ENCODE measurements at regions not wholly inside any gene's neighbourhood (a gene's known extent, or its start where the extent isn't known, plus 50 kb on each side); places are given as distances from the start of the nearest gene placed in this dataset.

GRCh38 chr18:44181951-44182747, 498.5 kb upstream of the SETBP1 start:
- H3K36me3 Mint-ChIP-seq (ENCODE audit: low read depth, unreplicated experiment), result no peaks in the 10 kb centered on the region
- Histone ChIP-seq H3K27me3 (ENCODE audit: insufficient read depth, low read length) (no peaks in the 10 kb centered on the region), H3K36me3 (ENCODE audit: insufficient read depth, low read length) (no peaks in the 10 kb centered on the region), H3K27ac (ENCODE audit: low read depth, low read length) (no peak overlapping the region), H4K20me1 (ENCODE audit: insufficient read depth, low read length) (no peaks in the 10 kb centered on the region), H3K9me3 (ENCODE audit: insufficient read depth, low read depth, low read length) (no peaks in the 10 kb centered on the region), H3K9ac (ENCODE audit: low read length) (no peak overlapping the region), H2AFZ (ENCODE audit: low read depth, low read length) (no peak overlapping the region), H3K4me1 (ENCODE audit: insufficient read depth, low read length) (peaks cover 11% of the 10 kb centered on the region), H3K79me2 (ENCODE audit: insufficient read depth, low read length) (no peaks in the 10 kb centered on the region), H3K4me2 (ENCODE audit: low read length) (no peak overlapping the region), H3K4me3 (ENCODE audit: insufficient read depth, low read depth, low read length) (no peak overlapping the region)
- no peaks in the 10 kb centered on the region for H3K9me3 Mint-ChIP-seq (ENCODE audit: unreplicated experiment)
- TF ChIP-seq, protein P1, sequence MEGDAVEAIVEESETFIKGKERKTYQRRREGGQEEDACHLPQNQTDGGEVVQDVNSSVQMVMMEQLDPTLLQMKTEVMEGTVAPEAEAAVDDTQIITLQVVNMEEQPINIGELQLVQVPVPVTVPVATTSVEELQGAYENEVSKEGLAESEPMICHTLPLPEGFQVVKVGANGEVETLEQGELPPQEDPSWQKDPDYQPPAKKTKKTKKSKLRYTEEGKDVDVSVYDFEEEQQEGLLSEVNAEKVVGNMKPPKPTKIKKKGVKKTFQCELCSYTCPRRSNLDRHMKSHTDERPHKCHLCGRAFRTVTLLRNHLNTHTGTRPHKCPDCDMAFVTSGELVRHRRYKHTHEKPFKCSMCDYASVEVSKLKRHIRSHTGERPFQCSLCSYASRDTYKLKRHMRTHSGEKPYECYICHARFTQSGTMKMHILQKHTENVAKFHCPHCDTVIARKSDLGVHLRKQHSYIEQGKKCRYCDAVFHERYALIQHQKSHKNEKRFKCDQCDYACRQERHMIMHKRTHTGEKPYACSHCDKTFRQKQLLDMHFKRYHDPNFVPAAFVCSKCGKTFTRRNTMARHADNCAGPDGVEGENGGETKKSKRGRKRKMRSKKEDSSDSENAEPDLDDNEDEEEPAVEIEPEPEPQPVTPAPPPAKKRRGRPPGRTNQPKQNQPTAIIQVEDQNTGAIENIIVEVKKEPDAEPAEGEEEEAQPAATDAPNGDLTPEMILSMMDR (IDR thresholded peaks at IDR 0.05; ENCODE audit: insufficient read depth, low read depth, low read length), result no peak
- TF ChIP-seq EZH2 (IDR thresholded peaks at IDR 0.05; ENCODE audit: insufficient read depth, low read length), result no peak
- peaks cover 21% of the 10 kb centered on the region for H3K4me1 Mint-ChIP-seq (ENCODE audit: low read depth, unreplicated experiment)
- H3K27me3 Mint-ChIP-seq (ENCODE audit: low read depth, unreplicated experiment), result no peaks in the 10 kb centered on the region
- DNase-seq (ENCODE audit: low read depth) (no peak), FAIRE-seq (peak; percentile 45)
- H3K4me3 Mint-ChIP-seq (ENCODE audit: unreplicated experiment), result no peak overlapping the region
- H3K27ac Mint-ChIP-seq (ENCODE audit: unreplicated experiment), result no peak overlapping the region

DNA sequence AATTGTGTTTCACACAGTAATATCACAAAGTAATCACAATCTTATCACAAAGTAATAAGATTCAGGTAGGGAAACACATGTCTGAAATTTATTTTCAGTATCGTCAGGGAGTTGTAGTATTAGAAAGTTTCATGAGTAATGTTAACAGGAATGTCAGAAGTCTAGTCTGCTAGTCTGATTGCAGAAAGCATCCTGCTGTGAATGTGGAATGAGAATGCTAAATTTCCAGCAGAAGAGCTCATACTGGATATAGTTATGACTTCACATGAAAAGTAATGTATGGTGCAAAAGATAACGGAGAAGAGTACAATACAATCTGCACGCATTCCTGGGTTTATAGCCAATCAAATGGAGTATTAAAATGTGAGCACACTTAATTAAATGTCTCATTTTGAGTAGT, 494.7 kb upstream of the SETBP1 start:
- TF ChIP-seq, protein P1 (IDR thresholded peaks at IDR 0.05; ENCODE audit: insufficient read depth, low read depth, low read length), result no peak
- TF ChIP-seq EZH2 (IDR thresholded peaks at IDR 0.05; ENCODE audit: insufficient read depth, low read length), result no peak
- H3K36me3 ChIP-seq (ENCODE audit: insufficient read depth, low read length), result no peaks in the 10 kb centered on the region
- Mint-ChIP-seq H3K36me3 (ENCODE audit: low read depth, unreplicated experiment) (no peaks in the 10 kb centered on the region), H3K4me1 (ENCODE audit: low read depth, unreplicated experiment) (peaks cover 15% of the 10 kb centered on the region), H3K27me3 (ENCODE audit: low read depth, unreplicated experiment) (no peaks in the 10 kb centered on the region), H3K27ac (ENCODE audit: unreplicated experiment) (peak overlapping the region; percentile 54), H3K9me3 (ENCODE audit: unreplicated experiment) (no peaks in the 10 kb centered on the region), H3K4me3 (ENCODE audit: unreplicated experiment) (no peak overlapping the region)
- no peaks in the 10 kb centered on the region for H3K27me3 ChIP-seq (ENCODE audit: insufficient read depth, low read length)
- H4K20me1 ChIP-seq (ENCODE audit: insufficient read depth, low read length), result no peaks in the 10 kb centered on the region
- FAIRE-seq, result no peak
- H3K79me2 ChIP-seq (ENCODE audit: insufficient read depth, low read length), result no peaks in the 10 kb centered on the region
- H3K4me3 ChIP-seq (ENCODE audit: insufficient read depth, low read depth, low read length), result no peak overlapping the region
- H3K27ac ChIP-seq (ENCODE audit: low read depth, low read length), result peak overlapping the region; percentile 66
- peak; percentile 58 for DNase-seq (ENCODE audit: low read depth)
- no peak overlapping the region for H2AFZ ChIP-seq (ENCODE audit: low read depth, low read length)
- no peaks in the 10 kb centered on the region for H3K9me3 ChIP-seq (ENCODE audit: insufficient read depth, low read depth, low read length)
- H3K4me2 ChIP-seq (ENCODE audit: low read length), result peak overlapping the region; percentile 55
- H3K9ac ChIP-seq (ENCODE audit: low read length), result peak overlapping the region; percentile 21
- H3K4me1 ChIP-seq (ENCODE audit: insufficient read depth, low read length), result peaks cover 11% of the 10 kb centered on the region

GRCh38 chr18:44187090-44187489, 493.6 kb upstream of the SETBP1 start:
- no peaks in the 10 kb centered on the region for H3K36me3 Mint-ChIP-seq (ENCODE audit: low read depth, unreplicated experiment)
- Histone ChIP-seq H3K36me3 (ENCODE audit: insufficient read depth, low read length) (no peaks in the 10 kb centered on the region), H3K4me2 (ENCODE audit: low read length) (no peak overlapping the region), H4K20me1 (ENCODE audit: insufficient read depth, low read length) (no peaks in the 10 kb centered on the region), H3K9ac (ENCODE audit: low read length) (no peak overlapping the region), H3K4me3 (ENCODE audit: insufficient read depth, low read depth, low read length) (no peak overlapping the region), H3K4me1 (ENCODE audit: insufficient read depth, low read length) (peaks cover 11% of the 10 kb centered on the region), H3K79me2 (ENCODE audit: insufficient read depth, low read length) (no peaks in the 10 kb centered on the region), H2AFZ (ENCODE audit: low read depth, low read length) (no peak overlapping the region), H3K27me3 (ENCODE audit: insufficient read depth, low read length) (no peaks in the 10 kb centered on the region), H3K9me3 (ENCODE audit: insufficient read depth, low read depth, low read length) (no peaks in the 10 kb centered on the region), H3K27ac (ENCODE audit: low read depth, low read length) (no peak overlapping the region)
- TF ChIP-seq, protein P1 (IDR thresholded peaks at IDR 0.05; ENCODE audit: insufficient read depth, low read depth, low read length), result no peak
- no peak for TF ChIP-seq EZH2 (IDR thresholded peaks at IDR 0.05; ENCODE audit: insufficient read depth, low read length)
- no peak for FAIRE-seq
- H3K4me1 Mint-ChIP-seq (ENCODE audit: low read depth, unreplicated experiment), result peaks cover 13% of the 10 kb centered on the region
- DNase-seq (ENCODE audit: low read depth), result no peak
- H3K27me3 Mint-ChIP-seq (ENCODE audit: low read depth, unreplicated experiment), result no peaks in the 10 kb centered on the region
- H3K4me3 Mint-ChIP-seq (ENCODE audit: unreplicated experiment), result no peak overlapping the region
- H3K9me3 Mint-ChIP-seq (ENCODE audit: unreplicated experiment), result no peaks in the 10 kb centered on the region
- no peak overlapping the region for H3K27ac Mint-ChIP-seq (ENCODE audit: unreplicated experiment)
